ENCODE measurements at regions not wholly inside any gene's neighbourhood (a gene's known extent, or its start where the extent isn't known, plus 50 kb on each side); places are given as distances from the start of the nearest gene placed in this dataset.
"Not testable (repeated sequence)": the region's sequence is repeated elsewhere in the genome, so short reads cannot be mapped to it uniquely, and the experiment has no call there.

- TF ChIP-seq, protein P1, sequence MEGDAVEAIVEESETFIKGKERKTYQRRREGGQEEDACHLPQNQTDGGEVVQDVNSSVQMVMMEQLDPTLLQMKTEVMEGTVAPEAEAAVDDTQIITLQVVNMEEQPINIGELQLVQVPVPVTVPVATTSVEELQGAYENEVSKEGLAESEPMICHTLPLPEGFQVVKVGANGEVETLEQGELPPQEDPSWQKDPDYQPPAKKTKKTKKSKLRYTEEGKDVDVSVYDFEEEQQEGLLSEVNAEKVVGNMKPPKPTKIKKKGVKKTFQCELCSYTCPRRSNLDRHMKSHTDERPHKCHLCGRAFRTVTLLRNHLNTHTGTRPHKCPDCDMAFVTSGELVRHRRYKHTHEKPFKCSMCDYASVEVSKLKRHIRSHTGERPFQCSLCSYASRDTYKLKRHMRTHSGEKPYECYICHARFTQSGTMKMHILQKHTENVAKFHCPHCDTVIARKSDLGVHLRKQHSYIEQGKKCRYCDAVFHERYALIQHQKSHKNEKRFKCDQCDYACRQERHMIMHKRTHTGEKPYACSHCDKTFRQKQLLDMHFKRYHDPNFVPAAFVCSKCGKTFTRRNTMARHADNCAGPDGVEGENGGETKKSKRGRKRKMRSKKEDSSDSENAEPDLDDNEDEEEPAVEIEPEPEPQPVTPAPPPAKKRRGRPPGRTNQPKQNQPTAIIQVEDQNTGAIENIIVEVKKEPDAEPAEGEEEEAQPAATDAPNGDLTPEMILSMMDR (conservative IDR thresholded peaks at IDR 0.05), result no peak
- no peak for TF ChIP-seq ZFX (IDR thresholded peaks at IDR 0.05)
- no peak overlapping the region for H3K27ac ChIP-seq
Observed at GRCh38 chr4:15201782-15202181, 199.5 kb downstream of the CPEB2 start.

- H3K27ac ChIP-seq, result no peak overlapping the region
Observed at GRCh38 chr4:15202481-15202880, 200.2 kb downstream of the CPEB2 start.

GRCh38 chr4:15206526-15206925, 204.2 kb downstream of the CPEB2 start:
- H3K27ac ChIP-seq, result not testable (repeated sequence)

More at GRCh38 chr4:15202481-15202880, 200.2 kb downstream of the CPEB2 start:
- no peak for TF ChIP-seq ZFX (IDR thresholded peaks at IDR 0.05)
- TF ChIP-seq, protein P1 (conservative IDR thresholded peaks at IDR 0.05), result no peak

- H3K27ac ChIP-seq, result no peak overlapping the region
- no peak for TF ChIP-seq ZFX (IDR thresholded peaks at IDR 0.05)
- TF ChIP-seq, protein P1 (conservative IDR thresholded peaks at IDR 0.05), result no peak
Observed at GRCh38 chr4:15213302-15213970, 211.2 kb downstream of the CPEB2 start.

- no peak overlapping the region for H3K27ac ChIP-seq
- TF ChIP-seq ZFX (IDR thresholded peaks at IDR 0.05), result no peak
- TF ChIP-seq, protein P1 (conservative IDR thresholded peaks at IDR 0.05), result no peak
Observed at GRCh38 chr4:15215109-15215508, 212.7 kb upstream of the C1QTNF7 start.

DNA sequence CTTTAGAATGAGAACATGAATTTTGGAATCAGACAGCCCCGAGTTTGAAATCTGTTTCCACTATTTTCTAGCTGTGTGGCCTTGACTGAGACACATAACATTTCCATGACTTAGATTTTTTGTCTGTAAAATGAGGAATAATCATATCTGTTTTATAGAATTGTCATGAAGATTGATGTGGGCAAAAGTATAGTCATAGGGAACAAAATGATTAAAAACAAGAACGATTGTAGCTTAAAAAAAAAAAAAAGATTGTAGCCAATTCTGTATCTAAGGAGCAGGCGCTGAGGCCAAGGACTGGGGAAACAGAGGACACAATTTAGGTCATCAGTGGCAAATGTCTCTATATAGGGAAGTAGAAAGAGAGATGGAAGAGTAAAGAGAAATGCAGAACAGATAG, 201.6 kb upstream of the C1QTNF7 start:
- TF ChIP-seq, protein P1 (conservative IDR thresholded peaks at IDR 0.05), result no peak
- TF ChIP-seq ZFX (IDR thresholded peaks at IDR 0.05), result no peak
- H3K27ac ChIP-seq, result no peak overlapping the region

DNA sequence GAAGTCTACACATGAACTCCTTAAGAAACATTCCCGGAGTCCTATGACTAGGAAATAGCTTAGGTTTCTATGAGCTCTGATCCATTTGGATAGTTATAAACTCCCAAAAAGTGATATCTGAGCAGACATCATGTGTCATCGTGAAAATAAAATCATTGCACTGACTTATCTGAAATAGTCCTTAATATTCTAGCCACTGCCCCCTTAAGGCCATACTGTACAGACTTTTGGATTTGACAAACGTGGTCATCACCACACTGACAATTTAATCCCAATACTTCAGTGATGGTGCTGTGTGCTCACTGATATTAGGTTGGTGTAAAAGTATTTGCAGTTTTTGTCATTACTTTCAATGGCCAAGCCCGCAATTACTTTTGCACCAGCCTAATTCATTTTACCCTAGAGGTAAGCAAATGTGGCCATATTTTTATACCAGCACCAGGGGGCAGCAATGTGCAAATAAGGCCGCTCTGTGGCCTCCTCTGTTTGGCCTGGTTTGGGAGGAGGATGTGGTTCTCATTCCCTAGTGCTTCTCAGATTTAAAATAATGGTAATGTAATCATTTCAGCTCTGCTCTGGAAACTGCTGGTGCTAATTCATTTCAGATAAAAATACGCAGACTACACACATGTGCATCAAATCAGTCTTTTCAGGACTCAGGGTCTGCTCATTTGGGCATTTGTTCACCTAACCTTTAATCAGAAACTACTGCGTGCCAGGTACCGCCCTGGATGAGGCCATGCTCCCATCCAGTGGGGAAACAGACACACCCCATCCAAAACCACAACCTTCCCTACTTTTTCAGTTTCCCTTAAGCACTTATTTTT, 196.4 kb upstream of the C1QTNF7 start:
- no peak overlapping the region for H3K27ac ChIP-seq
- TF ChIP-seq ZFX (IDR thresholded peaks at IDR 0.05), result no peak
- TF ChIP-seq, protein P1 (conservative IDR thresholded peaks at IDR 0.05), result peak; percentile 81

Measured in C4-2B (cell line).